Heart left ventricle (tissue), 16 donors: ENCODE measurements at regions not wholly inside any gene's neighbourhood (a gene's known extent, or its start where the extent isn't known, plus 50 kb on each side); places are given as distances from the start of the nearest gene placed in this dataset.

ENCODE experiments used
- ATAC-seq, 4 donors: fragments of 200-7000 bp; cut with Tn5 transposase; one replicate each; pipeline ENCODE4 v1.9.1; 2020 to 2022; ENCODE audit warnings: moderate library complexity in 4 of 4, mild to moderate bottlenecking in 3 of 4, moderate number of reproducible peaks in 1 of 4
- DNase-seq, 5 donors: peaks; one replicate each; pipeline ENCODE4 v3.0.0-alpha.2; 2020
- H3K27ac ChIP-seq, 12 donors: fragments of 200-600 bp; sonication (generic) in 4 of 12; one replicate each; pipeline versions ENCODE4 v1.5.0 to v1.8.0; 2016 to 2022; ENCODE audit warnings: mild to moderate bottlenecking in 2 of 12
- H3K27me3 ChIP-seq, 9 donors: fragments of 200-600 bp; sonication (generic) in 2 of 9; one replicate each; pipeline versions ENCODE4 v1.5.1 to v1.8.0; 2016 to 2022; ENCODE audit warnings: mild to moderate bottlenecking in 3 of 9
- H3K36me3 ChIP-seq, 9 donors: fragments of 200-600 bp; sonication (generic) in 2 of 9; one replicate each; pipeline versions ENCODE4 v1.5.0 to v1.8.0; 2018 to 2022; ENCODE audit warnings: mild to moderate bottlenecking in 2 of 9
- H3K4me1 ChIP-seq, 12 donors: fragments of 200-600 bp; sonication (generic) in 4 of 12; one replicate each; pipeline versions ENCODE4 v1.5.0 to v1.8.0; 2016 to 2022; ENCODE audit warnings: mild to moderate bottlenecking in 3 of 12
- H3K4me3 ChIP-seq, 12 donors: fragments of 200-600 bp; sonication (generic) in 4 of 12; one replicate each; pipeline versions ENCODE4 v1.5.0 to v1.8.0; 2017 to 2022; ENCODE audit warnings: mild to moderate bottlenecking in 9 of 12, moderate library complexity in 4 of 12
- H3K9me3 ChIP-seq, 12 donors: fragments of 200-600 bp; sonication (generic) in 4 of 12; one replicate each; pipeline versions ENCODE4 v1.5.0 to v1.8.0; 2016 to 2022; ENCODE audit warnings: mild to moderate bottlenecking in 1 of 12
- POLR2A ChIP-seq, 2 donors: fragments of 450-650 bp; IDR thresholded peaks; one replicate each; pipeline ENCODE4 v1.6.1; 2017; ENCODE audit warnings: antibody characterized with exemption in 2 of 2, mild to moderate bottlenecking in 2 of 2, moderate library complexity in 2 of 2
- WGBS, 4 donors: extraction: QIAGEN DNeasy Blood & Tissue Kit in 2 of 4; methylation state at CpG; one replicate each; pipeline versions ENCODE4 v1.1.5 to v1.1.7; 2013 to 2018; 5-methylcytosine and 5-hydroxymethylcytosine counted together
- intact Hi-C, 10 donors: fragments of 100-400 bp; cut with DNase I; formaldehyde crosslinking; loops; one replicate each; pipeline versions ENCODE4 v1.11.1 to v1.14.2; 2022
- TF ChIP-seq, protein P1 (sequence below), 12 donors: fragments of 200-600 bp; sonication (generic) in 4 of 12; IDR thresholded peaks; one replicate each; pipeline versions ENCODE4 v1.5.0 to v1.8.0; 2018 to 2022; ENCODE audit warnings: antibody characterized with exemption in 12 of 12, mild to moderate bottlenecking in 5 of 12
- donor health status: ischemic (EF 13 %, LVEDD 7.1; RV severe dilation, severe dysfunction).
- donor health status: healthy with polysubstance abuse.
- donor health status: DM: no; HTN: yes; CAD: no.
- donor health status: DM: no; HTN: no; CAD: no.
- donor health status: ischemic (EF 25% LVEDD 6.9; RV normal size, moderate dysfunction).
- donor health status: ischemic (EF 25% LVEDD 5.7; RV mildly dilated, moderate dysfunction).
- donor health status: healthy.
- donor health status: DM: yes; HTN: yes; CAD: no.
- donor health status: ischemic (EF 35%, LVEDD 5.7; RV mildly dilated, moderate dysfunction).
- donor health status: nonischemic (EF 11% LVEDD 7.7; RV severe dilation, severe dysfunction).
- donor health status: DM: yes; HTN: yes; CAD: no.
- donor health status: PGD.
- donor health status: ischemic (EF 29% LVEDD 5.4; RV normal size, mild dysfunction).
- donor health status: nonischemic (EF 23%, LVEDD 6.1; RV moderate dilation, normal function).

DNA sequence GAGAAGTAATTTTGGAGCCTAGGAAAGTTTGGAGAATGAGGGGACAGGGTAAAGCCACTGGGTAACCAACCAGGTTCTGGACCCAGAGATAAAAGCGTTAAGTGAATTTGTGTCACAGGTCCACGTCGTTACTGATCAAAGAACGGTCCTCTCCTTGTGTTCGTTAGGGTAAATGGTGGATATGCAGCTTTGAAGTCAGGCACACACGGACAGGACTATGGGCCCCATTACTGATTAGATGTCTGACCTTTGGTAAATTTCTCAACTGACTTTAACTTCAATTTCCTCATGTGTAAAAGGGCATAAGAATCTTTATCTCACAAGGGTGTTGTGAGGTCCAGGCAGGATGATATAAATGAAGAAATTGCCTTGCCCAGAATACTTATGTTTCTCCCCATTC, 76.6 kb downstream of the EMP1 start:
- ATAC-seq = no peak
- H3K27ac ChIP-seq = no peak overlapping the region
- H3K9me3 ChIP-seq = no peaks in the 10 kb centered on the region
- H3K4me1 ChIP-seq = peaks cover 0 to 6% (median 3%) of the 10 kb centered on the region in 12 donors
- TF ChIP-seq, protein P1, sequence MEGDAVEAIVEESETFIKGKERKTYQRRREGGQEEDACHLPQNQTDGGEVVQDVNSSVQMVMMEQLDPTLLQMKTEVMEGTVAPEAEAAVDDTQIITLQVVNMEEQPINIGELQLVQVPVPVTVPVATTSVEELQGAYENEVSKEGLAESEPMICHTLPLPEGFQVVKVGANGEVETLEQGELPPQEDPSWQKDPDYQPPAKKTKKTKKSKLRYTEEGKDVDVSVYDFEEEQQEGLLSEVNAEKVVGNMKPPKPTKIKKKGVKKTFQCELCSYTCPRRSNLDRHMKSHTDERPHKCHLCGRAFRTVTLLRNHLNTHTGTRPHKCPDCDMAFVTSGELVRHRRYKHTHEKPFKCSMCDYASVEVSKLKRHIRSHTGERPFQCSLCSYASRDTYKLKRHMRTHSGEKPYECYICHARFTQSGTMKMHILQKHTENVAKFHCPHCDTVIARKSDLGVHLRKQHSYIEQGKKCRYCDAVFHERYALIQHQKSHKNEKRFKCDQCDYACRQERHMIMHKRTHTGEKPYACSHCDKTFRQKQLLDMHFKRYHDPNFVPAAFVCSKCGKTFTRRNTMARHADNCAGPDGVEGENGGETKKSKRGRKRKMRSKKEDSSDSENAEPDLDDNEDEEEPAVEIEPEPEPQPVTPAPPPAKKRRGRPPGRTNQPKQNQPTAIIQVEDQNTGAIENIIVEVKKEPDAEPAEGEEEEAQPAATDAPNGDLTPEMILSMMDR (IDR thresholded peaks at IDR 0.05) = no peak
- no peak for TF ChIP-seq POLR2A (IDR thresholded peaks at IDR 0.05)
- no peak for DNase-seq
- peaks cover 0 to 33% (median 0%) of the 10 kb centered on the region in 9 donors for H3K27me3 ChIP-seq
- no peak overlapping the region for H3K4me3 ChIP-seq
- 86 to 89% (median 87%) methylated on average over 6 of the region's 6 CpGs for WGBS, 4 donors
- intact Hi-C loops = loop anchor here in 7 of 10 donors (10.0 kb wide), 5 partner anchors 262 to 892 kb away; no protein-coding TSS in a partner anchor
- H3K36me3 ChIP-seq = no peaks in the 10 kb centered on the region

DNA sequence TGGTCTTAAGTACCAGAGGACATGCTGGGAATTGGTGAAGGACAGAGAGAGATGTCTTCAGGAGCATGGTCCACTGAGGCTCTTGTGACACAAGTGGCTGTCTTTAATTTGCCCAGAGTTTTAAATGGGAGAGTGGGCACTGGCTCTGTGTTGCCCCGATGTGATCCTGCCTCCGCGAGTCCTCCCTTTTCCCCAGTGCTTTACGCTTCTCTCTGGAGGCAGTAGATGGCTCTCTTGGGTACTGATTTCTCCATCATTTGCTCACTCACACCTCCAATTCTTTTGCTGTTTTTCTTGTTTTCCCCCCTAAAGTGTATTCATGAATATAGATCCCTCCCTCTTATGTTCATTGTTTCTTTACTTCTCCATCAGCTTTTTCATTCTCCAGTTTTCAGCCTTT, 74.3 kb downstream of the EMP1 start:
- H3K4me1 ChIP-seq = no peaks in the 10 kb centered on the region
- no peak for DNase-seq
- no peak overlapping the region for H3K27ac ChIP-seq
- H3K36me3 ChIP-seq = no peaks in the 10 kb centered on the region
- ATAC-seq = no peak
- no peak overlapping the region for H3K4me3 ChIP-seq
- intact Hi-C loops = loop anchor here in 7 of 10 donors (10.0 kb wide), 5 partner anchors 264 to 894 kb away; no protein-coding TSS in a partner anchor
- peaks cover 0 to 17% (median 0%) of the 10 kb centered on the region in 9 donors for H3K27me3 ChIP-seq
- WGBS, 4 donors = 82 to 92% (median 89%) methylated on average over 4 of the region's 4 CpGs
- H3K9me3 ChIP-seq = no peaks in the 10 kb centered on the region
- TF ChIP-seq, protein P1 (IDR thresholded peaks at IDR 0.05) = no peak
- no peak for TF ChIP-seq POLR2A (IDR thresholded peaks at IDR 0.05)
